Pancreas (tissue), 10 donors: ENCODE measurements at regions not wholly inside any gene's neighbourhood (a gene's known extent, or its start where the extent isn't known, plus 50 kb on each side); places are given as distances from the start of the nearest gene placed in this dataset.
"Not testable (repeated sequence)": the region's sequence is repeated elsewhere in the genome, so short reads cannot be mapped to it uniquely, and the experiment has no call there.

Experiments
- ATAC-seq, 4 donors: fragments of 200-7000 bp; cut with Tn5 transposase; one replicate each; pipeline versions ENCODE4 v1.8.0 to v1.9.1; 2020; ENCODE audit warnings: mild to moderate bottlenecking in 4 of 4, moderate library complexity in 4 of 4
- DNase-seq, 6 donors: peaks; one replicate each; pipeline ENCODE4 v3.0.0-alpha.2; 2020
- FAIRE-seq: peaks from 2 replicates; lab custom pipeline; 2012; peaks lifted over from hg19 to GRCh38; lab: Jason Lieb, UNC
- H3K27ac ChIP-seq, 4 donors: fragments of 200-600 bp; sonication (generic); 1 replicate in 3 of 4; 2 replicates in 1 of 4; pipeline versions ENCODE4 v1.5.0 to v1.8.0; 2020
- H3K27me3 ChIP-seq, 4 donors: fragments of 200-600 bp; one replicate each; pipeline ENCODE4 v1.8.0; 2021
- H3K36me3 ChIP-seq, 3 donors: fragments of 200-600 bp; sonication (generic) in 1 of 3; one replicate each; pipeline versions ENCODE4 v1.5.0 to v1.8.0; 2020 to 2021
- H3K4me1 ChIP-seq, 3 donors: fragments of 200-600 bp; one replicate each; pipeline ENCODE4 v1.8.0; 2021
- H3K4me3 ChIP-seq, 4 donors: fragments of 200-600 bp; sonication (generic) in 2 of 4; one replicate each; pipeline versions ENCODE4 v1.5.0 to v1.8.0; 2020 to 2021
- H3K9me3 ChIP-seq, 4 donors: fragments of 200-600 bp; one replicate each; pipeline ENCODE4 v1.8.0; 2021
- WGBS, 2 donors: extraction: QIAGEN DNeasy Blood & Tissue Kit; methylation state at CpG; one replicate each; pipeline ENCODE4 v1.1.7; 2013; 5-methylcytosine and 5-hydroxymethylcytosine counted together
- intact Hi-C, 3 donors: fragments of 100-400 bp; cut with DNase I; formaldehyde crosslinking; loops; one replicate each; pipeline versions ENCODE4 v1.11.1 to v1.14.2; 2022
- TF ChIP-seq, protein P1 (sequence below), 4 donors: fragments of 200-600 bp; sonication (generic) in 3 of 4; IDR thresholded peaks; one replicate each; pipeline versions ENCODE4 v1.5.0 to v1.8.0; 2021; ENCODE audit warnings: antibody characterized with exemption in 4 of 4
- donor health status: healthy with polysubstance abuse.
- donor health status: DM: no; HTN: no; CAD: no; lungs with moderate emphysema.
- donor health status: DM: no; HTN: no; CAD: no.
- donor health status: control.
- donor health status: control.
- donor health status: Bipolar disorder and iron deficiency.
- donor health status: DM: yes; HTN: yes; CAD: no.
- donor health status: DM: no; HTN: no; CAD: no.
- donor health status: DM: no; HTN: no; CAD: no.
- donor health status: DM: yes; HTN: yes; CAD: no.

DNA sequence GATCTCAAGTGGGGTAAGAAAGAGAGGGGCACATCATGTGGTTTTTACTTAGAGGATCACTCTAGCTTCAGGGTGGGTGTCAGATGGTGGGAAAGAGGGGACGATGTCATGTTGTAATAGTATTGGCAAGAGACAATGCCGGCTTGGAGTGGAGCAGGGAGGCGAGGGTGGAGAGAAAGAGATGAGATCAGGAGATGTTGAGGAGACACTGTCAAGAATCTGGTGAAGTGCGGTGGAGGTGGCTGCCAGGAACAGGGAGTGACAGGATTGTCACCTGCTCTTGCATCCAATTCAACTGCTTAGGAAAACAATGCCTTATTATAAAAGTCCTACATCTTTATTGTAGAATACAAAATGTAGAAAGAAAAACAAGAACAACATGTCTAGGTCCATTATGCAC lies 63.0 kb upstream of the MKI67 start:
- WGBS, 2 donors: 59 to 74% methylated on average over 4 of the region's 4 CpGs
- no peaks in the 10 kb centered on the region for H3K27me3 ChIP-seq
- FAIRE-seq (no peak), ATAC-seq (no peak), DNase-seq (no peak)
- no peaks in the 10 kb centered on the region for H3K9me3 ChIP-seq
- H3K4me1 ChIP-seq: no peaks in the 10 kb centered on the region
- H3K4me3 ChIP-seq: no peak overlapping the region
- H3K36me3 ChIP-seq: no peaks in the 10 kb centered on the region
- no peak overlapping the region for H3K27ac ChIP-seq
- TF ChIP-seq, protein P1, sequence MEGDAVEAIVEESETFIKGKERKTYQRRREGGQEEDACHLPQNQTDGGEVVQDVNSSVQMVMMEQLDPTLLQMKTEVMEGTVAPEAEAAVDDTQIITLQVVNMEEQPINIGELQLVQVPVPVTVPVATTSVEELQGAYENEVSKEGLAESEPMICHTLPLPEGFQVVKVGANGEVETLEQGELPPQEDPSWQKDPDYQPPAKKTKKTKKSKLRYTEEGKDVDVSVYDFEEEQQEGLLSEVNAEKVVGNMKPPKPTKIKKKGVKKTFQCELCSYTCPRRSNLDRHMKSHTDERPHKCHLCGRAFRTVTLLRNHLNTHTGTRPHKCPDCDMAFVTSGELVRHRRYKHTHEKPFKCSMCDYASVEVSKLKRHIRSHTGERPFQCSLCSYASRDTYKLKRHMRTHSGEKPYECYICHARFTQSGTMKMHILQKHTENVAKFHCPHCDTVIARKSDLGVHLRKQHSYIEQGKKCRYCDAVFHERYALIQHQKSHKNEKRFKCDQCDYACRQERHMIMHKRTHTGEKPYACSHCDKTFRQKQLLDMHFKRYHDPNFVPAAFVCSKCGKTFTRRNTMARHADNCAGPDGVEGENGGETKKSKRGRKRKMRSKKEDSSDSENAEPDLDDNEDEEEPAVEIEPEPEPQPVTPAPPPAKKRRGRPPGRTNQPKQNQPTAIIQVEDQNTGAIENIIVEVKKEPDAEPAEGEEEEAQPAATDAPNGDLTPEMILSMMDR (IDR thresholded peaks at IDR 0.05): no peak
- intact Hi-C loops: no loop called here

DNA sequence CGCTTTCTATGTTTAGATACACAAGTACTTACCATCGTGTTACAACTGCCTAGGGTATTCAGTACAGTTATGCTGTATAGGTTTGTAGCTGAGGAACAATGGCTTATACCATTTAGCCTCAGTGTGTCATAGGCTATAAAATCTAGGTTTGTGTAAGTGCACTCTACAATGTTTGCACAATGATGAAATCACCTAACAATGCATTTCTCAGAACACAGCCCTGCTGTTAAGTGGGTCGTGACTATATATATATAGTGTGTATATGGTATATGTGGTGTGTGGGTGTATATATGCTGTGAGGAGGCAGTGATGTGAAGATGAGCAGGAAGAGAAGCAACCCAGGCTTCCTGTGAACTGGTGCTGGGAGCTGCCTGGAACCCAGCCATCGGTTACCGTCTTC lies 65.6 kb upstream of the MKI67 start:
- FAIRE-seq: no peak
- 47 to 56% methylated on average over 4 to 5 of the region's 5 CpGs for WGBS, 2 donors
- TF ChIP-seq, protein P1 (IDR thresholded peaks at IDR 0.05): no peak
- H3K9me3 ChIP-seq: no peaks in the 10 kb centered on the region
- H3K4me3 ChIP-seq: no peak overlapping the region
- no peak for DNase-seq
- H3K27me3 ChIP-seq: no peaks in the 10 kb centered on the region
- H3K27ac ChIP-seq: no peak overlapping the region
- intact Hi-C loops: no loop called here
- ATAC-seq: no peak
- no peaks in the 10 kb centered on the region for H3K4me1 ChIP-seq
- H3K36me3 ChIP-seq: no peaks in the 10 kb centered on the region

DNA sequence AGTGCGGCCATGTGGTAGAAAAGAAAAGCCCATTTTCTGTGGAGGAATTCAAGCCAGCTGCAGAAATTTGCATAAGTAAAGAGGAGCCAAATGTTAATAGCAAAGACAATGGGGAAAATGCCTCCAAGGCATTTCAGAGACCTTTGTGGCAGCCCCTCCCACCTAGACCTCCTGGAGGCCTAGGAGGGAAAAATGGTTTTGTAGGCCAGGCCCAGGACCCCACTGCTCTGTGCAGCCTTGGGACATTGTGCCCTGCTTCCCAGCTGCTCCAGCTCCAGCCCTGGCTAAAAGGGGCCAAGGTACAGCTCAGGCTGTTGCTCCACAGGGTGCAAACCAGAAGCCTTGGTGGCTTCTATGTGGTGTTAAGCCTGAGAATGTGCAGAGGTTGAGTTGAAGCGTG lies 75.6 kb upstream of the MKI67 start:
- H3K4me3 ChIP-seq, FAIRE-seq, H3K36me3 ChIP-seq, intact Hi-C loops, H3K27ac ChIP-seq, DNase-seq, H3K4me1 ChIP-seq, ATAC-seq, H3K9me3 ChIP-seq: not testable (repeated sequence)
- peaks cover 0 to 12% (median 0%) of the 10 kb centered on the region in 4 donors for H3K27me3 ChIP-seq
- 92 to 100% methylated on average over 2 of the region's 2 CpGs for WGBS, 2 donors

DNA sequence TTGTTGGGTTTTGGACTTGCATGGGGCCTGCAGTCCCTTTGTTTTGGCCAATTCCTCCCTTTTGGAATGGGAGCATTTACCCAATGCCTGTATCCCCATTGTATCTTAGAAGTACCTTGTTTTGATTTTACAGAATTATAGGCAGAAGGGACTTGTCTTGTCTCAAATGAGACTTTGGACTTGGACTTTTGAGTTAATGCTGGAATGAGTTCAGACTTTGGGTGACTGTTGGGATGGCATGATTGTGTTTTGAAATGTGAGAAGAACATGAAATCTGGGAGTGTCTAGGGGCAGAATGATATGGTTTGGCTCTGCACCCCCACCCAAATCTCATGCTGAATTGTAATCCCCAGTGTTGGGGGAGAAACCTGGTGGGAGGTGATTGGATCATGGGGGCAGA lies 76.8 kb upstream of the MKI67 start:
- H3K36me3 ChIP-seq: no peaks in the 10 kb centered on the region
- intact Hi-C loops: no loop called here
- no peaks in the 10 kb centered on the region for H3K9me3 ChIP-seq
- peaks cover 0 to 12% (median 0%) of the 10 kb centered on the region in 4 donors for H3K27me3 ChIP-seq
- H3K4me3 ChIP-seq: no peak overlapping the region
- TF ChIP-seq, protein P1 (IDR thresholded peaks at IDR 0.05): no peak
- no peak for ATAC-seq
- no peaks in the 10 kb centered on the region for H3K4me1 ChIP-seq
- no peak overlapping the region for H3K27ac ChIP-seq
- no peak for FAIRE-seq
- DNase-seq: no peak

DNA sequence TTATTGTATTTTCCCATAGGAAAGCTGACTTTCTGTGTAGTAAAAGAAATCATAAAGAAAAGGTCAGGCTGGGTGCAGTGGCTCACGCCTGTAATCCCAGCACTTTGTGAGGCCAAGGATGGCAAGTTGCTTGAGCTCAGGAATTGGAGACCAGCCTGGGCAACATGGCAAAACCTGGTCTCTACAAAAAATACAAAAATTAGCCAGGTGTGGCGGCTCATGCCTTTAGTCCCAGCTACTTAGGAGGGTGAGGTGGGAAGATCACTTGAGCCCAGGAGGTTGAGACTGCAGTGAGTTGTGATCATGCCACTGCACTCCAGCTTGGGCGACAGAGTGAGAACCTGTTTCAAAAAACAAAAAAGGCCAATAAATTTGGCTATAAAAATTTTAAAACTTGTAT lies 79.4 kb upstream of the MKI67 start:
- FAIRE-seq, H3K4me3 ChIP-seq, ATAC-seq, H3K9me3 ChIP-seq, DNase-seq, intact Hi-C loops, H3K36me3 ChIP-seq, H3K4me1 ChIP-seq, H3K27ac ChIP-seq: not testable (repeated sequence)
- H3K27me3 ChIP-seq: peaks cover 0 to 12% (median 0%) of the 10 kb centered on the region in 4 donors
- 56 to 58% methylated on average over 3 of the region's 3 CpGs for whole genome bisulfite sequencing, 2 donors

DNA sequence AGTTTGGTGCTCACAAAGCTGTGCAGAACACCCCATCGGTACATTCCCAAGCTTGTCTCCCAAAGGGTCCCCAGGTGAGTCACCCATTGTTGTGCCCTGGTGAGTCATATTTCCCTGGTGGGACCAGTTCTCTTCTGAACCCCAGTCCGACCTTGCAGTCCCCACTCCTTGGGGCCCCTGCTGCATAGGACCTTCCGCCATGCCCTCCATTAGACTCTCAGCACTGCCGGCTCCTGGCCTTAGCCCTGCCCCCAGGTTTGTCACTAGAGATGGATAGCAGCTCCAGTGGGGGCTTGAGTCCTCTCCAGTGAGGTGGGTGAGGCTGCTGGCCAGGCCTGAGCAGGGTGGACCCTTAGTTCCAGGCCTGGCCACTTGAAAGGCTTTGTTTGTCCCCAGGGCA lies 80.5 kb upstream of the MKI67 start:
- Histone ChIP-seq H3K9me3 (no peaks in the 10 kb centered on the region), H3K27ac (no peak overlapping the region), H3K27me3 (peaks cover 0 to 12% (median 0%) of the 10 kb centered on the region in 4 donors), H3K4me3 (no peak overlapping the region), H3K36me3 (no peaks in the 10 kb centered on the region), H3K4me1 (no peaks in the 10 kb centered on the region)
- no peak for DNase-seq
- intact Hi-C loops: no loop called here
- no peak for ATAC-seq
- no peak for FAIRE-seq
- TF ChIP-seq, protein P1 (IDR thresholded peaks at IDR 0.05): no peak
- WGBS, 2 donors: 67 to 69% methylated on average over 4 of the region's 4 CpGs
